ENCODE measurements at regions not wholly inside any gene's neighbourhood (a gene's known extent, or its start where the extent isn't known, plus 50 kb on each side); places are given as distances from the start of the nearest gene placed in this dataset.

DNA sequence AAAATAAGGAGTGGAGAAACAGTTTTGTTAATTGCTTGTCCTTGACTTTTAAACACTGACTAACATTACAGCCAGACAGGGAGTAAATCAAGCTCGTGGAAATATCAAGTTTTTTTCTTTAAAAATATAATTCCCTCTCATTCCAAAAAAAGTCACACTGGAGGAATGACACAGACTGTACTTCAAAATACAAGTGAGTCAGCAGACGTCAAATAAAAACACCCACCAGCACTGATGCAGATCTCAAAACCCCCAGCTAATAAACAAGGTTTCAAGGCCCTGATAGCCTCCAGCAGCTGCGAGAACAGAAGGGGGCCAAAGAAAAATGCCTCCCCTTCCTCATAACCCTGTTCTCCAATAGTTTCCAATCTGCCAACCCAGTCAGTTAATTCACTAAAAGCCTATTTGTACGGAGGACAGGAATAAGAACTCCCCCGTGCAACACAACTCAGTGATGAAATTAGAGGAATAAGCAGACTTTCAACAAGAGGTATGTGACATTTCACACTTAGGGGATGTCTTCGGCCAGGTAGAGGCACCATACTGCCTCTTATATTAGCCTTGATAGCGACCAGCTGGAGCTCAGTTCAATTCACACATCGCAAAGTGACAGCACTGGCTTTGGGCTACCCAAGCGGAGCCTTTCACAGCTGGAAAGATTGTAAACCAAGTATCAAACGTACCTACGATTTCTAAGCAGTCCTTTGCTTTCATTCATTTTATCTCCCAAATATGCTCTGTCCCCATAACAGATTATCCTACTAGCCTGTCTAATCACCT lies 561.0 kb upstream of the KLF12 start:
- DNase-seq (ENCODE audit: low read depth in 2 of 2): peak; percentile 4 to 10
- Histone ChIP-seq H3K79me2 (ENCODE audit: control insufficient read depth, insufficient read depth, low read length) (no peaks in the 10 kb centered on the region), H3K27me3 (ENCODE audit: control insufficient read depth, insufficient read depth, low read length) (no peaks in the 10 kb centered on the region), H2AFZ (ENCODE audit: low read length) (no peak overlapping the region), H3K4me3 (replicated peaks in 1 of 4; ENCODE audit: control extremely low read depth in 1 of 4, insufficient read depth in 1 of 4, low read depth in 3 of 4, low read length in 4 of 4) (no peak overlapping the region), H3K9ac (ENCODE audit: insufficient read depth, low read length) (no peak overlapping the region), H4K20me1 (ENCODE audit: control insufficient read depth, extremely low read depth, insufficient read depth, low read length) (no peaks in the 10 kb centered on the region), H3K9me3 (ENCODE audit: control insufficient read depth, insufficient read depth, low read depth, low read length) (no peaks in the 10 kb centered on the region), H3K4me1 (ENCODE audit: control insufficient read depth, extremely low read depth, insufficient read depth, low read length) (no peaks in the 10 kb centered on the region), H3K36me3 (ENCODE audit: control insufficient read depth, insufficient read depth, low read length) (no peaks in the 10 kb centered on the region), H3K4me2 (ENCODE audit: extremely low read depth, insufficient read depth, low read length) (no peak overlapping the region), H3K27ac (ENCODE audit: insufficient read depth, low read length) (no peak overlapping the region)
- TF ChIP-seq CTCF (conservative IDR thresholded peaks at IDR 0.05 in 1 of 2, IDR thresholded peaks at IDR 0.05 in 1 of 2; ENCODE audit: low read depth in 1 of 2, low read length in 2 of 2): no peak

- Histone ChIP-seq H3K27me3 (ENCODE audit: control insufficient read depth, insufficient read depth, low read length) (no peaks in the 10 kb centered on the region), H3K4me2 (ENCODE audit: extremely low read depth, insufficient read depth, low read length) (no peak overlapping the region), H3K9ac (ENCODE audit: insufficient read depth, low read length) (no peak overlapping the region), H3K79me2 (ENCODE audit: control insufficient read depth, insufficient read depth, low read length) (no peaks in the 10 kb centered on the region), H3K36me3 (ENCODE audit: control insufficient read depth, insufficient read depth, low read length) (no peaks in the 10 kb centered on the region), H3K9me3 (ENCODE audit: control insufficient read depth, insufficient read depth, low read depth, low read length) (no peaks in the 10 kb centered on the region), H4K20me1 (ENCODE audit: control insufficient read depth, extremely low read depth, insufficient read depth, low read length) (no peaks in the 10 kb centered on the region), H3K4me3 (replicated peaks in 1 of 4; ENCODE audit: control extremely low read depth in 1 of 4, insufficient read depth in 1 of 4, low read depth in 3 of 4, low read length in 4 of 4) (no peak overlapping the region), H3K27ac (ENCODE audit: insufficient read depth, low read length) (no peak overlapping the region), H2AFZ (ENCODE audit: low read length) (no peak overlapping the region), H3K4me1 (ENCODE audit: control insufficient read depth, extremely low read depth, insufficient read depth, low read length) (no peaks in the 10 kb centered on the region)
- DNase-seq (ENCODE audit: low read depth in 2 of 2): no peak
- TF ChIP-seq CTCF (conservative IDR thresholded peaks at IDR 0.05 in 1 of 2, IDR thresholded peaks at IDR 0.05 in 1 of 2; ENCODE audit: low read depth in 1 of 2, low read length in 2 of 2) (no peak), EZH2 (IDR thresholded peaks at IDR 0.05; ENCODE audit: low read length, missing control alignments) (no peak)
Observed at GRCh38 chr13:74687442-74688182, 553.4 kb upstream of the KLF12 start.

- H4K20me1 ChIP-seq (ENCODE audit: control insufficient read depth, extremely low read depth, insufficient read depth, low read length): no peaks in the 10 kb centered on the region
- H3K27ac ChIP-seq (ENCODE audit: insufficient read depth, low read length): no peak overlapping the region
- no peak for DNase-seq (ENCODE audit: low read depth in 2 of 2)
Observed at GRCh38 chr13:74683411-74683810, 549.2 kb upstream of the KLF12 start.

More at GRCh38 chr13:74683411-74683810, 549.2 kb upstream of the KLF12 start:
- Histone ChIP-seq H2AFZ (ENCODE audit: low read length) (no peak overlapping the region), H3K4me2 (ENCODE audit: extremely low read depth, insufficient read depth, low read length) (no peak overlapping the region), H3K9me3 (ENCODE audit: control insufficient read depth, insufficient read depth, low read depth, low read length) (no peaks in the 10 kb centered on the region), H3K9ac (ENCODE audit: insufficient read depth, low read length) (no peak overlapping the region), H3K27me3 (ENCODE audit: control insufficient read depth, insufficient read depth, low read length) (no peaks in the 10 kb centered on the region), H3K79me2 (ENCODE audit: control insufficient read depth, insufficient read depth, low read length) (no peaks in the 10 kb centered on the region), H3K4me3 (replicated peaks in 1 of 4; ENCODE audit: control extremely low read depth in 1 of 4, insufficient read depth in 1 of 4, low read depth in 3 of 4, low read length in 4 of 4) (no peak overlapping the region), H3K4me1 (ENCODE audit: control insufficient read depth, extremely low read depth, insufficient read depth, low read length) (no peaks in the 10 kb centered on the region), H3K36me3 (ENCODE audit: control insufficient read depth, insufficient read depth, low read length) (no peaks in the 10 kb centered on the region)
- TF ChIP-seq CTCF (conservative IDR thresholded peaks at IDR 0.05 in 1 of 2, IDR thresholded peaks at IDR 0.05 in 1 of 2; ENCODE audit: low read depth in 1 of 2, low read length in 2 of 2) (no peak), EZH2 (IDR thresholded peaks at IDR 0.05; ENCODE audit: low read length, missing control alignments) (no peak)

Measured in fibroblast of lung (primary cell).